Left hindlimb (tissue), 1 donor: ENCODE measurements at regions not wholly inside any gene's neighbourhood (a gene's known extent, or its start where the extent isn't known, plus 50 kb on each side); places are given as distances from the start of the nearest gene placed in this dataset.

Experiments
- DNase-seq: peaks from one replicate; pipeline ENCODE4 v3.0.0-alpha.2; 2018

- no peak for DNase-seq
Observed at GRCh38 chr12:11946161-11946560, 124.6 kb upstream of the BCL2L14 start.

DNA sequence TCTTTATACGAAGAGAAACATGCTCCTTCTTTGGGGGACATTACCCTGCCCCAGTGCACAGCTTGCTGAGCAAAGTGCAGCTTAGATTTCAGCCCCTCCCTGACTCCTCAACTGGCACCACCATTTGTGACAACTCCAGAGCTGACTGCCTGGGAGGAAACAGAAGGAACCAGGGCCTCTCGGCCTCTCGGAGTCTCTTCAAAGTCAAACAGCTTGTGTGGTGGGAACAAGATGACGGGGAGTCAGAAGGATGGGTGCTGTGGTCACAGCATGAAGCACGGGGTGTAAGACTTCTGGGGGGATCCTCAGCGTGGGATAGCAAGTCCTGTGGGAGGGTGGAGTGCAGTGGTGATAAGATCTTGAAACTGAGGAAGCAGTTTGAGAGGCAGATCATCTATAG lies 123.5 kb upstream of the BCL2L14 start:
- no peak for DNase-seq

DNA sequence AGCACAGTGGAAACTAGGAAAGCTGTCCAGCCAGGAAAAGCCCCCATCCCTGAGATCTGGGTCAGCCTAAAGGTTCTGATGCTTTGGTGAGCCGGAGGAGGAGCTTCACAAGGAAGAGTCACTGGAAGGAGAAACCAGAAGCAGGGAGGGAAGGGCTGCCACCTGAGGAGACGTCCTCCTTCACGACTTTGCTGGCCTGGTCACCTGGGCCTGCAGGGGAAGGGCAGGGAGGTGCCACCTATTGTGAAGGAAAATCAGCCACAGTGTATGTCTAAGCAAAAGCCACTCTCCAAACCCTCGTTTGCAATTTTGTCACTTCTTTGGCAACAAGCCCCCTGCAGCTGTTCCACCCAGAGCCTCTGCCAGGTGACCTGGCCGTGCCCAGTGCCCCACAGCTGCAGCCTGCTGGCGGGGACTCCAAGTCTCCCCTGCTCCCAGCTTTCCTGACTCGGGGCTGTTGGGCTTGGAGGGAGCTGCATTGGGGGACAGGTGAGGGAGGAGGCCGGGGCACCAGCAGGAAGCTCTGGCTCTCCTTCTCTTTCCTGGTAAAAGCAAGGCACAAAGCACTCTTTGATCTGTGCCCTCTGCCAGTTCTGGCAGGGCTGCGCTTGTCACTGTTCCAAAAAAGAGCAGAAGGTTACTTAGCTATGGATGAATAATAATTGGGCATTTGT lies 120.9 kb upstream of the BCL2L14 start:
- DNase-seq, result peak; percentile 40

DNA sequence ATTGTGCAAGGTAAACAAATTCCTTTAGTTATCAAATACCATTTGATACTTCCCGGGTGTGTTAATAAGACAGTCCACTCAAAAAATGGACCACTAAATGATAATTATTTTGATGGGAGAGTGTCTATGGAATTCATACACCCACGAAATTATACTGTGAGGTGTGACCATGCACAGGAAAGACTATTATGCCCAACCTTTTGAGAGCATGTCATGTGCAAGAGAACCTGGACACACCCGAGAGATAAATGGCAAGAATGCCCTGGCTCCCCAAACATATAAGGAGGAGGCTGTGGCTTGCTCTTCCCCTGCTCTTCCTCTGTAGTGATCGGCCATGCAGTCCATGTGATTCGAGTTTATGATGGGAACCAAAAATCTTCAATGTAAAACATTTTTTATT lies 119.5 kb upstream of the BCL2L14 start:
- DNase-seq, result no peak

DNA sequence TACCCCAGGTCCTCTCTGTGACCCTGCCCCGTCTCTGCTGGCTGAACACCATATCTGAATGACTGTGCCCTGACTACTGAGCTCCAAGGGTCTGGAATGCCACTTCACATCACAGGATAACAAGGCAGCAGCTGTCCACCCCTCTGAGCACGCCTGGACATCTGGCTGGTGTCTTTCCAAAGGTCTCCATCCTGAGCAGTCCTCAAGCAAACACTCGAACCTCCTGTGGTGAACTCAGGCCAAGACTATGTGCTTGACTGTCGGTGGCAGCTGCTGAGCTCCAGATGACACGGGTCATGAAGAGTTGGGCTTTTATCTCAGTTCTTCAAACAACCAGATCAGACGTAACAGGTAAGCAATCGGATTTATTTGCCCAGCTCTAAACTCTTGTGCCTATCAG lies 117.2 kb upstream of the BCL2L14 start:
- no peak for DNase-seq

GRCh38 chr12:11954181-11954580 lies 116.6 kb upstream of the BCL2L14 start:
- no peak for DNase-seq

DNA sequence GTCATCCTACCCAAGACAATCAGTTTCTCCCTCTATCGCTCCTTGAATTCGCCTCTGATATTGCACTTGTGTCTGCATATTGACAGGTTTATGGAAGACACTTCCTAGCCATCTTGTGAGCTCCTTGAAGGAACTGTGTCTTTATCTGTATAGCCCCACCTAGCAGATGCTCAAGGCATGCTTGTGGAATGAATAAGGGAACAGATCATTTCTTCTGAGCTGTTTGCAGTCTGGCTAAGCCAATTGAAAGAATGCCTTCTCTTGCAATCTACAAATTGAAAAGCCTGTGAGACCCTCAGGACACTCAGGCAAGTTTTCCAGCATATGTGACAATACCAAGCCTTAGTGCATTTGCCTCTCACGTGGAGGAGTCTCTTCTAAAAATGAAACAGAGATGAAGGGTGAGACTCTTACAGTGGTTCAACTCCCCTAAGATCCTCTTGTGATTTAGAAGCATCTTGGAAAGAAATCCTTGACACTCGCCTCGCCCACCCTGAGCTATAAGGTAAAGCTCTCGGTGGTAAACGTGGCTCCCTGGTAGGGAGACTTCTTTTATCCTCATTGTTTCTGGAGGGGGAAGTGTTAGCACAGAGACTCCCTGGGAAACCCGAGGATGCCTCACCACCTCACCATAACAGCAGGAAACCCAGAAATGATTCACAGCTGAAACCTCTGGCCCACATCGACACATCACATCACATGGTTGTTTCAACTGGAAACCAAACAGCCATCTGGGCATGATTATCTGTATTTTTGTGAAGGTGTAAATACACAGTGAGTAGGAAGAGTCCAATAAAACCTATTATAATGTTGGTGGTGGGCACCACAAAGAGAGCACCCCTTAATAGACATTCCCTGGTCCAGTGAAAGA lies 112.3 kb upstream of the BCL2L14 start:
- no peak for DNase-seq

DNA sequence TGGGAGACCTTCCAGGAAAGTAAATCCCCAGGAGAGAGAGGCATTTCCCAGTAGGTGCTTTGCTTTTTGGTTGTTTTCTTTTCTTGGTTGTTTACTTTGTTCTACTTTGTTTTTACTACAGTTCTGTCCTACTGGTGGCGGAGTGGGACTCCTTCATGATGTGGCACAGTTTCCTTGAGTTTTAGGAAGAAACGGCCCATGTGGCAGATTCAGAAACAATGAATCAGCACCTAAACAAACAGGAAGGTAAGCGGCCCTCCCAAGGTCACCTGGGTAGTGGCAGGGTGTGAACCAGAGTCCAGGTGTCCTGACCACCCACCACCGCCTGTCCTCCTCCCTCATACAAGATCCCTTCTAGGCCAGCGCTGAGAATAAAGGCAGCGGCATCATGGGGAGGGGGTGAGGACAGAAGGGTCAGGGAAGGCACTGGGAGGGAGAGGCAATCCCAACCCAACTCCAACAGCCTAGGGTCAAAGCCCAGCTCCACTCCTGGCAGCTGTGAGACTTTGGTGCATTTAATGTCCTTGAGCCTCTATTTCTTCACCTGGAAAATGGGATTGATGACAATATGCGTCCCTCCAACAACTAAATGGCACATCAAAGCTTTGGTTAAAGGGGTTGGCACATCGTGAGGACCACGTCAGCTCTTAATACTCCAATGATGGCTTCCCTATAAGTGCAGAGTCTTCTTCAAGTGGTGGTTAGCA lies 111.5 kb upstream of the BCL2L14 start:
- DNase-seq, result no peak

DNA sequence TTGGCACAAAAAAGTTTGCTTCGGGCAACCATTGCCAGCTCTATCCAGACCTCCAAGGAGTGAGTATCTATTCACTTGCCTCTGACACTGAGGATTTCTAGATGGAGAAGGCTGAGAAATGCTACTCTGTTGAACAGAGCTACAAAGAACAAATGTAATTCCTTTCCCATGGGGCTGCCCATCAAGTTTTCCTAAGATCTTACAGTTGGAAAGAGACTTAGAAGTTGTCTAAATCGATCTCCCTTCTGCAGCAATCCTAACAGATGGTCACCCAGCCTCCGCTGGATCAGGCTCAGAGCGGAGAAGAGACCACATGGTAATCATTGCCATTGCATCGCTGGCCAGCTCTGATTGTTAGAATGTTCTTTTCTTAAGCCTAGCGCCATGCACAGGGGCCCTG lies 110.1 kb upstream of the BCL2L14 start:
- no peak for DNase-seq

DNA sequence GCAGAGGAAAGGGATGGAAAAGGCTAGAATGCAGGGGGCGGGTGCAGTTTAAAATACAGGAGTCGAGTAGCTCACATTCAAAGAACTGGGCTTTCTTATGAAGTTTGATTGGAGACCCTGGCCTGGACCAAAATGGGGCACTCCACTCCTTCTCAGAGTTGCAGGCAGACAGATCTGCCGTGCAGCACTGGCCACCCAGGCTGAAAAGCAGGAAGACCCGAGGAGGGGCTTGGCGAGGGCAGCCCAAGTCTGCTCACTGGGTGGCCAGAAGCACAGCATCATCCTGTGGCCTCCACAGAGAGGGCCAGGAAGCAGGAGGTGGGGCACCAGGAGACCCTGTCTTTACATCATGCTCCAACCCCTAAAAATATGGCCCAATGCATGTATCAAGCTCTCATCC lies 109.1 kb upstream of the BCL2L14 start:
- no peak for DNase-seq

DNA sequence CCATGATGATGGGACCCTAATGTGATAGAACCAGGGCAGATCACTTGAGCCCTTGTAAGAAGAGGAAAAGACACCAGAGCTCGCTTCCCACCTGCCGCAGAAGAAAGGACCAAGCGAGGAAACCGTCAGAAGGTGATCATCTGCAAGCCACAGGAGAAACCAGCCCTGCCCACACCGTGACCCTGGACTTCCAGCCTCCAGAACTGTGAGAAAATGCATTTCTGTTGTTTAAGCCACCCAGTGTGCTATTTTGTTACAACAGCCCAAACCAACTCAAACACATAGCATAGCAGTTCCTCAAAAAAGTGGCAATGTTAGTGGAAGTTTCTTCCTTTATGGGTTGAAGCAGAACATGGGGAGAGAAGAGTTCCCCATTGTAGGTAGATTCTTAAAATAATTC lies 107.9 kb upstream of the BCL2L14 start:
- DNase-seq, result no peak

DNA sequence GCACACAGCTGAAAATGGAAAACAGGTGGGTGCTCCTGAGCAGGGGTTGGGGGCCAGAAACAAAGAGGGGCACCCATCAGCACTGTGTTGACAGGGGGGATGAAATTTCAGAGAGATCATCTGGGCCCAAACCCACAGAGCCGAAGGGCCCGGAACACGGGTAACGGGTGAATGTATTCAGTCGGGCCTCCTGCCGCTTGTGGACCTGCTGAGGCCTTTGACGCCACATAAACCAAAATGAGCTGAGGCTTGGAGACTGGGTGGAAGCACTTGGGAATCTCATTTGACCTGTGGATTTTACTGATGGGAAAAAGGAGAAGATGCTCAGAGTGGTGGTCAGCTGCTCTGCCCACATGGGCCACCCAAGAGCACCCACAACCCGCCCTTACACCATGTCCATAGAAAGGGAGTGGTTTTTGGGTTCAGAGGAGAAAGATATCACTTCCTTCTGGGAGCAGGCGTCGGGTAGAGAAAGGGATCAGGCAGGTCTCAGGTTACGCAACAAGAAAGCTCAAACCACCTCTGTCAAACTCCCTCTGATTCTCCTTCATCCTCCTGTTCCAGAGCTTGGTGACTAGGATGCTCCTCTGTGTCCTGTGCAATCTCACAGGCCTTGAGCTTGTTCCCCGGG lies 106.8 kb upstream of the BCL2L14 start:
- no peak for DNase-seq

GRCh38 chr12:11965258-11965910 lies 105.4 kb upstream of the BCL2L14 start:
- DNase-seq, result no peak

- DNase-seq, result no peak
Observed at GRCh38 chr12:11967376-11968047, 103.2 kb upstream of the BCL2L14 start.

DNA sequence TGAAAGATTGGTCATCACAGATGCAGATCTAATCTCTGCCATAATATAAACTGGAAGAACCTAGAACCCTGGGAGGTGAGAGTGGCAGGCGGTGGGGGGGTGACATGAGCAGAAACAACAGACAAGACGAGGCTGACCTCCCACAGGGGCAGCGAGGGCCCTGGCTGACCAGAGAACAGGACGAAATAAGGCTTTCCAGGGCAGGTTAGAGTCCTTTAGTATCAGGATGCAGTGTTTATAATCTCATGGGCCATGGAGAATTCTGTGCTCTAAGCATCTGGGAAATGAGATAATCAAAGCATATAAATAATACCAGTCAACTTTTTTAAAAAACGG lies 102.7 kb upstream of the BCL2L14 start:
- DNase-seq, result no peak

- DNase-seq, result no peak
Observed at GRCh38 chr12:11968516-11968915, 102.2 kb upstream of the BCL2L14 start.

- no peak for DNase-seq
Observed at GRCh38 chr12:11969437-11970154, 101.1 kb upstream of the BCL2L14 start.

- DNase-seq, result no peak
Observed at GRCh38 chr12:11970155-11970520, 100.6 kb upstream of the BCL2L14 start.

- DNase-seq, result no peak
Observed at GRCh38 chr12:11973396-11973795, 97.3 kb upstream of the BCL2L14 start.

GRCh38 chr12:11976005-11976404 lies 94.7 kb upstream of the BCL2L14 start:
- no peak for DNase-seq

GRCh38 chr12:11978726-11979384 lies 91.9 kb upstream of the BCL2L14 start:
- DNase-seq, result no peak
